GM21576 (cell line): ENCODE measurements at regions not wholly inside any gene's neighbourhood (a gene's known extent, or its start where the extent isn't known, plus 50 kb on each side); places are given as distances from the start of the nearest gene placed in this dataset.
A peak's percentile ranks its signal among the peaks of the same experiment; 100 is the strongest.

ENCODE experiments used
- ATAC-seq: cut with Tn5 transposase; IDR thresholded peaks from one replicate; pipeline ENCODE4 v1.9.1; 2021; ENCODE audit warnings: mild to moderate bottlenecking, moderate library complexity; ENCODE audit not compliant: unreplicated experiment

GRCh38 chr2:76274160-76274559, 563.4 kb upstream of the GCFC2 start:
- ATAC-seq, result no peak

- no peak for ATAC-seq
These were observed 559.5 kb upstream of the GCFC2 start for GRCh38 chr2:76270096-76270710.

GRCh38 chr2:76268902-76269620, 558.3 kb upstream of the GCFC2 start:
- no peak for ATAC-seq

GRCh38 chr2:76268484-76268883, 557.8 kb upstream of the GCFC2 start:
- no peak for ATAC-seq

- no peak for ATAC-seq
These were observed 547.1 kb upstream of the GCFC2 start for GRCh38 chr2:76257802-76258201.

- ATAC-seq, result no peak
These were observed 545.9 kb upstream of the GCFC2 start for GRCh38 chr2:76256458-76257088.

GRCh38 chr2:76252704-76253103, 542.0 kb upstream of the GCFC2 start:
- no peak for ATAC-seq

- ATAC-seq, result no peak
These were observed 540.6 kb upstream of the GCFC2 start for GRCh38 chr2:76251342-76251741.

GRCh38 chr2:76247006-76247405, 536.3 kb upstream of the GCFC2 start:
- ATAC-seq, result no peak

GRCh38 chr2:76211991-76212985, 501.6 kb upstream of the GCFC2 start:
- no peak for ATAC-seq

GRCh38 chr2:76210551-76210950, 499.8 kb upstream of the GCFC2 start:
- ATAC-seq, result no peak

- no peak for ATAC-seq
These were observed 493.3 kb upstream of the GCFC2 start for GRCh38 chr2:76204048-76204447.

- no peak for ATAC-seq
These were observed 492.2 kb upstream of the GCFC2 start for GRCh38 chr2:76202866-76203265.

- peak; percentile 63 for ATAC-seq
These were observed 487.2 kb upstream of the GCFC2 start for GRCh38 chr2:76197842-76198448.

- ATAC-seq, result no peak
These were observed 486.7 kb upstream of the GCFC2 start for GRCh38 chr2:76197428-76197827.

- no peak for ATAC-seq
These were observed 483.5 kb upstream of the GCFC2 start for GRCh38 chr2:76194031-76194775.

- ATAC-seq, result no peak
These were observed 482.4 kb upstream of the GCFC2 start for GRCh38 chr2:76193089-76193488.

GRCh38 chr2:76188334-76189008, 477.8 kb upstream of the GCFC2 start:
- ATAC-seq, result no peak

- no peak for ATAC-seq
These were observed 476.7 kb upstream of the GCFC2 start for GRCh38 chr2:76187415-76187814.
